Adrenal gland (tissue), 9 donors: ENCODE measurements at regions not wholly inside any gene's neighbourhood (a gene's known extent, or its start where the extent isn't known, plus 50 kb on each side); places are given as distances from the start of the nearest gene placed in this dataset.

ENCODE experiments used
- DNase-seq, 7 donors: peaks; one replicate each; pipeline ENCODE4 v3.0.0-alpha.2; 2019 to 2020
- H3K27ac ChIP-seq, 5 donors: fragments of 200-600 bp; sonication (generic) in 4 of 5; 1 replicate in 3 of 5; 2 replicates in 2 of 5; pipeline versions ENCODE4 v1.5.1 to v1.8.0; 2016 to 2020; ENCODE audit warnings: mild to moderate bottlenecking in 1 of 5
- H3K27me3 ChIP-seq: fragments of 200-600 bp; 2 replicates; pipeline ENCODE4 v1.8.0; 2021
- H3K36me3 ChIP-seq, 2 donors: fragments of 200-600 bp; replicated peaks in 1 of 2; 1 replicate in 1 of 2; 2 replicates in 1 of 2; pipeline versions ENCODE4 v1.5.1 to v1.8.0; 2018 to 2022
- H3K4me1 ChIP-seq, 2 donors: fragments of 200-600 bp; replicated peaks in 1 of 2; 1 replicate in 1 of 2; 2 replicates in 1 of 2; pipeline versions ENCODE4 v1.5.1 to v1.8.0; 2018 to 2021
- H3K4me3 ChIP-seq, 4 donors: fragments of 200-600 bp; sonication (generic) in 3 of 4; one replicate each; pipeline ENCODE4 v1.5.1; 2016 to 2018
- H3K9me3 ChIP-seq, 3 donors: fragments of 200-600 bp; sonication (generic) in 1 of 3; replicated peaks in 1 of 3; 1 replicate in 2 of 3; 2 replicates in 1 of 3; pipeline versions ENCODE4 v1.5.1 to v1.8.0; 2016 to 2021
- POLR2A ChIP-seq, 2 donors: fragments of 450-650 bp; IDR thresholded peaks; one replicate each; pipeline ENCODE4 v1.6.1; 2017; ENCODE audit warnings: antibody characterized with exemption in 2 of 2, mild to moderate bottlenecking in 2 of 2, moderate library complexity in 1 of 2
- WGBS, 4 donors: extraction: QIAGEN DNeasy Blood & Tissue Kit in 2 of 4; methylation state at CpG; one replicate each; pipeline versions ENCODE4 v1.1.5 to v1.1.7; 2013 to 2017; 5-methylcytosine and 5-hydroxymethylcytosine counted together
- intact Hi-C, 2 donors: fragments of 100-400 bp; cut with DNase I; formaldehyde crosslinking; loops; one replicate each; pipeline versions ENCODE4 v1.14.1 to v1.15.0; 2022 to 2023
- TF ChIP-seq, protein P1 (sequence below), 6 experiments: fragments of 450-650 bp in 4 of 6; fragments of 200-600 bp in 2 of 6; sonication (generic) in 1 of 6; IDR thresholded peaks; 1 replicate in 5 of 6; 2 replicates in 1 of 6; pipeline versions ENCODE4 v1.5.1 to v1.8.0; 2016 to 2021; ENCODE audit warnings: antibody characterized with exemption in 6 of 6, mild to moderate bottlenecking in 2 of 6, moderate library complexity in 1 of 6
- donor health status: healthy with polysubstance abuse.
- donor health status: Bipolar disorder and iron deficiency.
- donor health status: DM: yes; HTN: yes; CAD: no.
- donor health status: DM: no; HTN: no; CAD: no.
- donor health status: DM: no; HTN: no; CAD: no.

DNA sequence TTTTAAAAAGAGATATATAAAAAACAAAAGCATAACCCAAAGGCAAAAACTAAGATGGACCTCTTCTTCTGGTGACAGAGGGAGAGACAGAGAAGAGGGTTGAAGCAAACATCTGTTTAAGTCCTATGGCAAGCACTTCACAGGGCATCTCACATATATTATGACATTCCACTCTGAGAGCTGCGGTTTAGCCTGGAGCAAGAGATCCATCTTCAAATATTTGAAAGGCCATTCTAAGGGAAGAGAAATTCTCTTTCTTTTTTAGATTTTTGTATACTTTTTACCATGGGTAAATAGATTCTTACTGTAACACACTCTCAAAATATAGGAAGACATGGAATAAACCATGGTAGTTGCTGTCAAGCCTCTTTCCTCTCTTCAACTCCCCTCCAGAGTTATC lies 204.1 kb downstream of the GXYLT1 start:
- 68 to 84% (median 73%) methylated on average over 1 of the region's 1 CpG for WGBS, 4 donors
- TF ChIP-seq, protein P1, sequence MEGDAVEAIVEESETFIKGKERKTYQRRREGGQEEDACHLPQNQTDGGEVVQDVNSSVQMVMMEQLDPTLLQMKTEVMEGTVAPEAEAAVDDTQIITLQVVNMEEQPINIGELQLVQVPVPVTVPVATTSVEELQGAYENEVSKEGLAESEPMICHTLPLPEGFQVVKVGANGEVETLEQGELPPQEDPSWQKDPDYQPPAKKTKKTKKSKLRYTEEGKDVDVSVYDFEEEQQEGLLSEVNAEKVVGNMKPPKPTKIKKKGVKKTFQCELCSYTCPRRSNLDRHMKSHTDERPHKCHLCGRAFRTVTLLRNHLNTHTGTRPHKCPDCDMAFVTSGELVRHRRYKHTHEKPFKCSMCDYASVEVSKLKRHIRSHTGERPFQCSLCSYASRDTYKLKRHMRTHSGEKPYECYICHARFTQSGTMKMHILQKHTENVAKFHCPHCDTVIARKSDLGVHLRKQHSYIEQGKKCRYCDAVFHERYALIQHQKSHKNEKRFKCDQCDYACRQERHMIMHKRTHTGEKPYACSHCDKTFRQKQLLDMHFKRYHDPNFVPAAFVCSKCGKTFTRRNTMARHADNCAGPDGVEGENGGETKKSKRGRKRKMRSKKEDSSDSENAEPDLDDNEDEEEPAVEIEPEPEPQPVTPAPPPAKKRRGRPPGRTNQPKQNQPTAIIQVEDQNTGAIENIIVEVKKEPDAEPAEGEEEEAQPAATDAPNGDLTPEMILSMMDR (IDR thresholded peaks at IDR 0.05) = no peak
- TF ChIP-seq POLR2A (IDR thresholded peaks at IDR 0.05) = no peak
- H3K4me1 ChIP-seq = no peaks in the 10 kb centered on the region
- no peak overlapping the region for H3K27ac ChIP-seq
- H3K9me3 ChIP-seq = no peaks in the 10 kb centered on the region
- no peaks in the 10 kb centered on the region for H3K36me3 ChIP-seq
- intact Hi-C loops = no loop called here
- H3K27me3 ChIP-seq = no peaks in the 10 kb centered on the region
- no peak overlapping the region for H3K4me3 ChIP-seq
- no peak for DNase-seq

DNA sequence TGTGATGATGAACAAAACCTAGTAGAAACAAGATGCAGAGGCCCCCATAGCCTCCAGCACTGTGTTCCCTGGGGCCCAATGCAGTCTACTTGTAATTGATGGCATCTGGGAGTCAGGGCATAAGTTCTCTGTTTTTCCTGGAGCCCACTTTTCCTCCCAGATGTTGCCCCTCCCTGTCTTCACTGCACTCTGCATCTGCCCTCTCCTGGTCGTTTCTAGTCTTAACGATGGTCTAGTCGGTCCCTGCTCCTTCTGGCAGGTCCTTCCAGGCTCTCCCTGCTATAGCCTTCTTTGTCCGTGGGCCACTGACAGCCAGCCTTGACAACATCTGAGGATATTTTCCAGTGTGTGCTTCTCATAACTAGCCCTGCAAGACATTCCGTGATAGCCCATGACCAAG lies 208.3 kb downstream of the GXYLT1 start:
- H3K27ac ChIP-seq = no peak overlapping the region
- 49 to 65% (median 62%) methylated on average over 5 of the region's 5 CpGs for WGBS, 4 donors
- H3K4me1 ChIP-seq = peaks cover 3 to 4% of the 10 kb centered on the region in 2 donors
- no peaks in the 10 kb centered on the region for H3K9me3 ChIP-seq
- H3K36me3 ChIP-seq = no peaks in the 10 kb centered on the region
- no peak for DNase-seq
- intact Hi-C loops = no loop called here
- no peak overlapping the region for H3K4me3 ChIP-seq
- no peaks in the 10 kb centered on the region for H3K27me3 ChIP-seq
- no peak for TF ChIP-seq POLR2A (IDR thresholded peaks at IDR 0.05)
- TF ChIP-seq, protein P1 (IDR thresholded peaks at IDR 0.05) = no peak

DNA sequence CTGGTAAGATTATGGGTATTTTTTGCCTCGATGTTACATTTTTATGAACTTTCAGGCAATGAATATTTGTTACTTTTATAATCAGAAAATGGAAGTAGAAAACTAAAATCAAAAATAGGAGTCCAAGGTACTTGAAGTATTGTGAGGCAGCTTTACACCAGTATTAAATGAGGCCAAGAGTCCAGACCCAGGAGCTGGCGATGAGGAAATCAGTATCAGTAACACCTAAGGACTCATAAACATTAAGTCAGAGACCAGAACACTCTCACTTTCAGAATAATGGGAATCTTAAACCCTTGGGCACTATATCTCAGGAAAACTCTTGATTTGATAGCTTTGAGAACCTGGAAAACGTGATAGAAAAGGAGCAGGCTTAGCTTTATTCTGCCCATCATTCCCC lies 208.8 kb downstream of the GXYLT1 start:
- no peak overlapping the region for H3K4me3 ChIP-seq
- DNase-seq = no peak
- no peak overlapping the region for H3K27ac ChIP-seq
- 61 to 74% (median 73%) methylated on average over 3 of the region's 3 CpGs for WGBS, 4 donors
- peaks cover 3 to 4% of the 10 kb centered on the region in 2 donors for H3K4me1 ChIP-seq
- intact Hi-C loops = no loop called here
- no peaks in the 10 kb centered on the region for H3K36me3 ChIP-seq
- no peaks in the 10 kb centered on the region for H3K9me3 ChIP-seq
- no peaks in the 10 kb centered on the region for H3K27me3 ChIP-seq
- TF ChIP-seq, protein P1 (IDR thresholded peaks at IDR 0.05) = no peak
- TF ChIP-seq POLR2A (IDR thresholded peaks at IDR 0.05) = no peak

DNA sequence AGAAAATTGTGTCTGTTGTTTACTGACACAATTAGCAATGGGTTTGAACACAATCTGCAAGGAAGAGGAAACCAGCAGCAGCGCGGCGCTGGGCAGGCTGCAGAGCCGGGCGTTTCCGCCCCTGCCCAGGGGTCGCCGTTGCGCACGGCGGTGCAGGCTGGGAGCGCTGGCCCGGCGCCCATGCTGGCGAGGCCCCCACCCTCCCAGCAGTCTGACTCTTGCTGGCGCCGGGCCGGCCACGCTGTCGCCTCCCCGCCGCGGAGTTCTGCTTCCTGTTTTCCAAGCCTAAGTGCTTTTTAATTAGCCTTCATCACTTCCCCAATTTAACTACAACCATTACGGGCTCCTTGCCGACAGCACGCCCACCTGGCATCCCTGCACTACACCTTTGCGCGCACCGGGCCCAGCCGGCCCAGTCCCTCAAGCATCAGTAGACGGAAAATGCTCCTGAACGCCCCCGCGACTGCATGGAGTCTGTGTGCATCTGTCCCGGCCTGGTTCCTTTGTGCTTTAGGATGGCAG lies 212.1 kb downstream of the GXYLT1 start:
- peaks cover 3 to 4% of the 10 kb centered on the region in 2 donors for H3K4me1 ChIP-seq
- TF ChIP-seq POLR2A (IDR thresholded peaks at IDR 0.05) = no peak
- TF ChIP-seq, protein P1 (IDR thresholded peaks at IDR 0.05) = no peak
- intact Hi-C loops = no loop called here
- peak overlapping the region in 2 of 4 donors; percentile 26 to 60 for H3K4me3 ChIP-seq
- H3K9me3 ChIP-seq = no peaks in the 10 kb centered on the region
- H3K27me3 ChIP-seq = no peaks in the 10 kb centered on the region
- peak; percentile 30 to 67 (median 58) for DNase-seq
- H3K36me3 ChIP-seq = no peaks in the 10 kb centered on the region
- WGBS, 4 donors = 0 to 2% (median 1%) methylated on average over 19 to 35 of the region's 35 CpGs
- H3K27ac ChIP-seq = peak overlapping the region in 1 of 5 donors; percentile 60
